ENCODE measurements at regions not wholly inside any gene's neighbourhood (a gene's known extent, or its start where the extent isn't known, plus 50 kb on each side); places are given as distances from the start of the nearest gene placed in this dataset.

DNA sequence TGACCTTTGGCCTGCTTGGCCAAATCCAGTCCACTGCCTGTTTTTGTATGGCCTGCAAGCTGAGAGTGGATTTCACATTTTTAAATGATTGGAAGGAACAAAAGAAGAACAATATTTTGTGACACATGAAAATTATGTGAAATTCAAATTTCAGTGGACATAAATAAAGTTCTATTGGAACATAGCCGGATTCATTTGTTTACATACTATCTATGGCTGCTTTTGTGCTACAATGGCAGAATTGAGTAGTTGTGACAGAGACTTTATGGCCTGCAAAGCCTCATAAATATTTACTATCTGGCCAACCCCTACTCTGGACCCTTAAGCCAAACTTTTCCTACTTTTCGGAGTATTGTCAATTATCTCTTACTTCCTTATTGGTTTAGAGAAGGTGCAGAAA is 66.6 kb upstream of the IPO9 start:
- TF ChIP-seq, protein P1, sequence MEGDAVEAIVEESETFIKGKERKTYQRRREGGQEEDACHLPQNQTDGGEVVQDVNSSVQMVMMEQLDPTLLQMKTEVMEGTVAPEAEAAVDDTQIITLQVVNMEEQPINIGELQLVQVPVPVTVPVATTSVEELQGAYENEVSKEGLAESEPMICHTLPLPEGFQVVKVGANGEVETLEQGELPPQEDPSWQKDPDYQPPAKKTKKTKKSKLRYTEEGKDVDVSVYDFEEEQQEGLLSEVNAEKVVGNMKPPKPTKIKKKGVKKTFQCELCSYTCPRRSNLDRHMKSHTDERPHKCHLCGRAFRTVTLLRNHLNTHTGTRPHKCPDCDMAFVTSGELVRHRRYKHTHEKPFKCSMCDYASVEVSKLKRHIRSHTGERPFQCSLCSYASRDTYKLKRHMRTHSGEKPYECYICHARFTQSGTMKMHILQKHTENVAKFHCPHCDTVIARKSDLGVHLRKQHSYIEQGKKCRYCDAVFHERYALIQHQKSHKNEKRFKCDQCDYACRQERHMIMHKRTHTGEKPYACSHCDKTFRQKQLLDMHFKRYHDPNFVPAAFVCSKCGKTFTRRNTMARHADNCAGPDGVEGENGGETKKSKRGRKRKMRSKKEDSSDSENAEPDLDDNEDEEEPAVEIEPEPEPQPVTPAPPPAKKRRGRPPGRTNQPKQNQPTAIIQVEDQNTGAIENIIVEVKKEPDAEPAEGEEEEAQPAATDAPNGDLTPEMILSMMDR (IDR thresholded peaks at IDR 0.05 in 4 of 5, conservative IDR thresholded peaks at IDR 0.05 in 1 of 5), result no peak
- no peak for TF ChIP-seq POLR2A (IDR thresholded peaks at IDR 0.05)
